ENCODE measurements at regions not wholly inside any gene's neighbourhood (a gene's known extent, or its start where the extent isn't known, plus 50 kb on each side); places are given as distances from the start of the nearest gene placed in this dataset.

GRCh38 chr21:35223480-35224156 lies 174.5 kb upstream of the RUNX1 start:
- Histone ChIP-seq H3K79me2 (ENCODE audit: control insufficient read depth, insufficient read depth, low read length, unreplicated experiment) (no peaks in the 10 kb centered on the region), H3K27ac (ENCODE audit: low read depth, low read length) (no peak overlapping the region), H2AFZ (ENCODE audit: low read length, unreplicated experiment) (no peak overlapping the region), H3K4me3 (ENCODE audit: low read depth, low read length) (no peak overlapping the region), H3K36me3 (ENCODE audit: insufficient read depth, low read length) (no peaks in the 10 kb centered on the region), H3K4me1 (ENCODE audit: control insufficient read depth, insufficient read depth, low read length, unreplicated experiment) (peaks cover 33% of the 10 kb centered on the region), H3K27me3 (ENCODE audit: insufficient read depth, low read length) (no peaks in the 10 kb centered on the region)

- Histone ChIP-seq H3K36me3 (ENCODE audit: insufficient read depth, low read length) (no peaks in the 10 kb centered on the region), H3K27me3 (ENCODE audit: insufficient read depth, low read length) (no peaks in the 10 kb centered on the region), H3K79me2 (ENCODE audit: control insufficient read depth, insufficient read depth, low read length, unreplicated experiment) (no peaks in the 10 kb centered on the region), H3K4me1 (ENCODE audit: control insufficient read depth, insufficient read depth, low read length, unreplicated experiment) (peaks cover 44% of the 10 kb centered on the region), H2AFZ (ENCODE audit: low read length, unreplicated experiment) (no peak overlapping the region), H3K27ac (ENCODE audit: low read depth, low read length) (no peak overlapping the region), H3K4me3 (ENCODE audit: low read depth, low read length) (no peak overlapping the region)
Observed at GRCh38 chr21:35222541-35222941, 173.4 kb upstream of the RUNX1 start.

- H2AFZ ChIP-seq (ENCODE audit: low read length, unreplicated experiment): no peak overlapping the region
- no peaks in the 10 kb centered on the region for H3K27me3 ChIP-seq (ENCODE audit: insufficient read depth, low read length)
- H3K27ac ChIP-seq (ENCODE audit: low read depth, low read length): no peak overlapping the region
- peaks cover 49% of the 10 kb centered on the region for H3K4me1 ChIP-seq (ENCODE audit: control insufficient read depth, insufficient read depth, low read length, unreplicated experiment)
- no peaks in the 10 kb centered on the region for H3K36me3 ChIP-seq (ENCODE audit: insufficient read depth, low read length)
- no peaks in the 10 kb centered on the region for H3K79me2 ChIP-seq (ENCODE audit: control insufficient read depth, insufficient read depth, low read length, unreplicated experiment)
- H3K4me3 ChIP-seq (ENCODE audit: low read depth, low read length): no peak overlapping the region
Observed at GRCh38 chr21:35222021-35222420, 172.9 kb upstream of the RUNX1 start.

- Histone ChIP-seq H3K79me2 (ENCODE audit: control insufficient read depth, insufficient read depth, low read length, unreplicated experiment) (no peaks in the 10 kb centered on the region), H2AFZ (ENCODE audit: low read length, unreplicated experiment) (no peak overlapping the region), H3K4me3 (ENCODE audit: low read depth, low read length) (no peak overlapping the region), H3K27ac (ENCODE audit: low read depth, low read length) (no peak overlapping the region), H3K27me3 (ENCODE audit: insufficient read depth, low read length) (no peaks in the 10 kb centered on the region), H3K36me3 (ENCODE audit: insufficient read depth, low read length) (no peaks in the 10 kb centered on the region), H3K4me1 (ENCODE audit: control insufficient read depth, insufficient read depth, low read length, unreplicated experiment) (peaks cover 35% of the 10 kb centered on the region)
Observed at GRCh38 chr21:35220301-35220700, 171.2 kb upstream of the RUNX1 start.

- no peaks in the 10 kb centered on the region for H3K27me3 ChIP-seq (ENCODE audit: insufficient read depth, low read length)
- no peak overlapping the region for H2AFZ ChIP-seq (ENCODE audit: low read length, unreplicated experiment)
- H3K79me2 ChIP-seq (ENCODE audit: control insufficient read depth, insufficient read depth, low read length, unreplicated experiment): no peaks in the 10 kb centered on the region
- no peak overlapping the region for H3K4me3 ChIP-seq (ENCODE audit: low read depth, low read length)
- H3K27ac ChIP-seq (ENCODE audit: low read depth, low read length): no peak overlapping the region
- H3K36me3 ChIP-seq (ENCODE audit: insufficient read depth, low read length): no peaks in the 10 kb centered on the region
- peaks cover 32% of the 10 kb centered on the region for H3K4me1 ChIP-seq (ENCODE audit: control insufficient read depth, insufficient read depth, low read length, unreplicated experiment)
Observed at GRCh38 chr21:35219719-35220118, 170.6 kb upstream of the RUNX1 start.

- no peaks in the 10 kb centered on the region for H3K36me3 ChIP-seq (ENCODE audit: insufficient read depth, low read length)
- no peak overlapping the region for H3K4me3 ChIP-seq (ENCODE audit: low read depth, low read length)
- H3K4me1 ChIP-seq (ENCODE audit: control insufficient read depth, insufficient read depth, low read length, unreplicated experiment): peaks cover 32% of the 10 kb centered on the region
- no peaks in the 10 kb centered on the region for H3K79me2 ChIP-seq (ENCODE audit: control insufficient read depth, insufficient read depth, low read length, unreplicated experiment)
- H3K27ac ChIP-seq (ENCODE audit: low read depth, low read length): no peak overlapping the region
- no peak overlapping the region for H2AFZ ChIP-seq (ENCODE audit: low read length, unreplicated experiment)
- H3K27me3 ChIP-seq (ENCODE audit: insufficient read depth, low read length): no peaks in the 10 kb centered on the region
Observed at GRCh38 chr21:35219291-35219690, 170.2 kb upstream of the RUNX1 start.

GRCh38 chr21:35217504-35218060 lies 168.5 kb upstream of the RUNX1 start:
- Histone ChIP-seq H2AFZ (ENCODE audit: low read length, unreplicated experiment) (no peak overlapping the region), H3K4me3 (ENCODE audit: low read depth, low read length) (no peak overlapping the region), H3K27me3 (ENCODE audit: insufficient read depth, low read length) (no peaks in the 10 kb centered on the region), H3K4me1 (ENCODE audit: control insufficient read depth, insufficient read depth, low read length, unreplicated experiment) (peaks cover 30% of the 10 kb centered on the region), H3K36me3 (ENCODE audit: insufficient read depth, low read length) (no peaks in the 10 kb centered on the region), H3K27ac (ENCODE audit: low read depth, low read length) (peak overlapping the region; percentile 62), H3K79me2 (ENCODE audit: control insufficient read depth, insufficient read depth, low read length, unreplicated experiment) (no peaks in the 10 kb centered on the region)

GRCh38 chr21:35216996-35217395 lies 167.9 kb upstream of the RUNX1 start:
- Histone ChIP-seq H3K79me2 (ENCODE audit: control insufficient read depth, insufficient read depth, low read length, unreplicated experiment) (no peaks in the 10 kb centered on the region), H3K4me3 (ENCODE audit: low read depth, low read length) (no peak overlapping the region), H3K4me1 (ENCODE audit: control insufficient read depth, insufficient read depth, low read length, unreplicated experiment) (peaks cover 32% of the 10 kb centered on the region), H3K27ac (ENCODE audit: low read depth, low read length) (peak overlapping the region; percentile 55), H3K36me3 (ENCODE audit: insufficient read depth, low read length) (no peaks in the 10 kb centered on the region), H3K27me3 (ENCODE audit: insufficient read depth, low read length) (no peaks in the 10 kb centered on the region), H2AFZ (ENCODE audit: low read length, unreplicated experiment) (no peak overlapping the region)

- Histone ChIP-seq H3K36me3 (ENCODE audit: insufficient read depth, low read length) (no peaks in the 10 kb centered on the region), H3K27ac (ENCODE audit: low read depth, low read length) (no peak overlapping the region), H3K27me3 (ENCODE audit: insufficient read depth, low read length) (no peaks in the 10 kb centered on the region), H3K4me1 (ENCODE audit: control insufficient read depth, insufficient read depth, low read length, unreplicated experiment) (peaks cover 36% of the 10 kb centered on the region), H3K4me3 (ENCODE audit: low read depth, low read length) (no peak overlapping the region), H2AFZ (ENCODE audit: low read length, unreplicated experiment) (no peak overlapping the region), H3K79me2 (ENCODE audit: control insufficient read depth, insufficient read depth, low read length, unreplicated experiment) (no peaks in the 10 kb centered on the region)
Observed at GRCh38 chr21:35215870-35216269, 166.8 kb upstream of the RUNX1 start.

- Histone ChIP-seq H3K27ac (ENCODE audit: low read depth, low read length) (peak overlapping the region; percentile 35; the same call in 1 of the 2 replicates), H3K4me1 (ENCODE audit: control insufficient read depth, insufficient read depth, low read length, unreplicated experiment) (peaks cover 33% of the 10 kb centered on the region), H3K4me3 (ENCODE audit: low read depth, low read length) (no peak overlapping the region), H3K36me3 (ENCODE audit: insufficient read depth, low read length) (no peaks in the 10 kb centered on the region), H3K79me2 (ENCODE audit: control insufficient read depth, insufficient read depth, low read length, unreplicated experiment) (no peaks in the 10 kb centered on the region), H3K27me3 (ENCODE audit: insufficient read depth, low read length) (no peaks in the 10 kb centered on the region), H2AFZ (ENCODE audit: low read length, unreplicated experiment) (peak overlapping the region; percentile 74)
Observed at GRCh38 chr21:35212393-35213127, 163.5 kb upstream of the RUNX1 start.

- Histone ChIP-seq H3K36me3 (ENCODE audit: insufficient read depth, low read length) (no peaks in the 10 kb centered on the region), H2AFZ (ENCODE audit: low read length, unreplicated experiment) (peak overlapping the region; percentile 42), H3K27ac (ENCODE audit: low read depth, low read length) (no peak overlapping the region), H3K79me2 (ENCODE audit: control insufficient read depth, insufficient read depth, low read length, unreplicated experiment) (no peaks in the 10 kb centered on the region), H3K4me3 (ENCODE audit: low read depth, low read length) (no peak overlapping the region), H3K4me1 (ENCODE audit: control insufficient read depth, insufficient read depth, low read length, unreplicated experiment) (peaks cover 26% of the 10 kb centered on the region), H3K27me3 (ENCODE audit: insufficient read depth, low read length) (no peaks in the 10 kb centered on the region)
Observed at GRCh38 chr21:35211782-35212181, 162.7 kb upstream of the RUNX1 start.

Measured in ACC112 (cell line).